HG03439 (cell line): ENCODE measurements at regions not wholly inside any gene's neighbourhood (a gene's known extent, or its start where the extent isn't known, plus 50 kb on each side); places are given as distances from the start of the nearest gene placed in this dataset.
A peak's percentile ranks its signal among the peaks of the same experiment; 100 is the strongest.

Experiments used
- ATAC-seq: cut with Tn5 transposase; IDR thresholded peaks from one replicate; pipeline ENCODE4 v1.9.1; 2021; ENCODE audit warnings: mild to moderate bottlenecking, moderate library complexity; ENCODE audit not compliant: unreplicated experiment

DNA sequence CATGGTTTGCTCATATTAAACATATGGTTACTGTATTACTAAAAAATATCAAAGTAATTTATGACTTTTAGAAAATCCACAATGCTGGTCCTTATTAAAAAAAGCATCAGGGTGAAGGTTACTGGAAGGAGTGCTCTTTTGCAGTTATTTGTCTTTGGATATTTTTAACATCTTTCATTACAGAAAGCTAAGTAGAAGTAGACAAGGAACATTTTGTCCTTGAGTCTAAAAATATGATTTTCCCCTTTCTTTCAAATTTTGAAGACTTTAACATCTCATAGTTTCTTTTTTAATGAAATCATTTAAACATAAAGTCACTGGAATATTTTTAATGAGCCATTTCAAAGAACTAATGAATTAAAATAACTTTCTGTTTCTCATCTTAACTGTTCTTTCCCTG, 110.1 kb upstream of the TNS3 start:
- no peak for ATAC-seq

- ATAC-seq: no peak
Measured at GRCh38 chr7:47690902-47691558, 109.1 kb upstream of the TNS3 start.

- no peak for ATAC-seq
Measured at GRCh38 chr7:47689558-47689957, 107.6 kb upstream of the TNS3 start.

- no peak for ATAC-seq
Measured at GRCh38 chr7:47688311-47689100, 106.6 kb upstream of the TNS3 start.

- ATAC-seq: no peak
Measured at GRCh38 chr7:47685712-47686376, 103.9 kb upstream of the TNS3 start.

GRCh38 chr7:47685151-47685550, 103.2 kb upstream of the TNS3 start:
- ATAC-seq: no peak

- ATAC-seq: no peak
Measured at GRCh38 chr7:47684728-47685127, 102.8 kb upstream of the TNS3 start.

DNA sequence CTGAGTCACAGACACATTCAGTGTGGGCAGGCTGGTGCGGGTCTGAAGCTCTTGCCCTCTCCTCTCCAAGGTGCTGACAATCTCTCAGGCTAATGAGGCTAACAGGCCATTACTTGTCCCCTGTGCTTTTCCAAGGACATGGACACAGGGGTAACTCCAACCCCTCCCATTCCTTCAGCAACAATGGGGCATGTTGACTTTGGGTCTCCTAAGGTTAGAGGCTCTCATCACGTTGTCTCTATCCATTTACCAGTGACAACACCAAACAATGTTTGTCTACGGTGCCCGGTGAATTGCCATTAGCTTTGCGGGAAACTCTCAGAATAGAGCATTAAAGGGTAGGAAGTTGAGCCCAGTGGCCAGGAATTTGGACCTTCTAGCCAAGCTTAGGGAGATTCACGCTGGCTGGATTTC, 101.6 kb upstream of the TNS3 start:
- no peak for ATAC-seq

GRCh38 chr7:47682874-47683273, 101.0 kb upstream of the TNS3 start:
- ATAC-seq: no peak

- ATAC-seq: no peak
Measured at GRCh38 chr7:47681249-47681810, 99.4 kb upstream of the TNS3 start.

- no peak for ATAC-seq
Measured at GRCh38 chr7:47678641-47679380, 96.9 kb upstream of the TNS3 start.

DNA sequence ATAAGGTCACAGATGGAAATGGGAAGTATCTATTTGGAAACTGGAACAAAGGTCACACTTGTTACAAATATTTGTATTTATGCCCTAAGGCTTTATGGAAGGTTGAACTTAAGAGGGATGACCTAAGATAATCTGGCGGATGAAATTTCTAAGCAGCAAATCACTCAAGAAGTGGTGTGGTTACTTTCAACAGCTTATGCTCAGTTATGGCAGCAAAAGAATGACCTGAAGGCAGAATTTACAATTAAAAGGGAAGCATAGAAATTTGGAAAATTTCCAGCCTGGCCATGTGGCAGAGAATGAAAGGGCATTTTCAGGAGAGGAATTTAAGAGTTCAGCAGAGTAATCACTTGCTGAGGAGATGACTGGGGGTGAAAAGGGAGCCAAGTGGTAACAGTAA, 95.8 kb upstream of the TNS3 start:
- ATAC-seq: no peak

- ATAC-seq: no peak
Measured at GRCh38 chr7:47677093-47677492, 95.2 kb upstream of the TNS3 start.

DNA sequence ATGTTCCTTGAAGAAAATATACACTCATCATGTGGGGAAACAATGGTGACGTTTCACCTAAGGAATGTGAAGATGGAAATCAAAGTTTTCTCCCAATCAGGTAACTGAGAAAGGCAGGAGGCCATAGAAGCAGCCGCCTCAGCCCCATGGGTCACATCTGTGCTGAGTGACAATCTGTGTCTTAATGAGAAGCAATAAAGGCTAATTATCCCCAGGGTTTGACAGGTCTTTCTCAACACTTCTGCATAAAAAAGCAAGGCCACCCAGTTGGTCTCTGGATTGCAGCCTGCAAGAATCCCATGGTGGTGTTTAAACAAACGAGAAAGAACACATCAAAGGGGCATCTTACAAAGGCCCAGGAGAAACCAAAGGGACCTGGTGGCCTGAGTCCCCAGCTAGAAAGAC, 91.1 kb upstream of the TNS3 start:
- ATAC-seq: no peak

- no peak for ATAC-seq
Measured at GRCh38 chr7:47672271-47672791, 90.4 kb upstream of the TNS3 start.

- ATAC-seq: no peak
Measured at GRCh38 chr7:47671358-47671757, 89.4 kb upstream of the TNS3 start.

GRCh38 chr7:47670729-47671128, 88.8 kb upstream of the TNS3 start:
- peak; percentile 85 for ATAC-seq

DNA sequence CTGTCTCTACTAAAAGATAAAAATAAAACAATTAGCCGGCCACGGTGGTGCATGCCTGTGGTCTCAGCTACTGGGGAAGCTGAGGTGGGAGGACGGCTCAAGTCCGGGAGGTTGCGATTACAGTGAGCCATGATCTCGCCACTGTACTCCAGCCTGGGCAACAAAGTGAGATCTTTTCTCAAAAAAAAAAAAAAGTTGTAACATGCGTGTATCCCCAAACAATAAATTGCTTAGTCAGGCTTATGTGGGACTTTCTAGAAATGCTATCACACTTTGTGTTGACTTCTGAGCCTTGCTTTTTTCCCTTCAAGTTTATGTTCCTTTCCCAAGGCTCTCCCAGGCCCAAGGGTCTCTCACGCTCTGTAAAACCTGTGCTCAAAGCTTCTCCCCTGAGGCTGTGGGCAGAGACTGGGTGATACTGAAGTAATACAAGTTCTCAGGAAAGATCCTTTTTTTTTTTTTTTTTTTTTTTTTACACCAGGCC, 88.0 kb upstream of the TNS3 start:
- no peak for ATAC-seq

- peak; percentile 86 for ATAC-seq
Measured at GRCh38 chr7:47669178-47669891, 87.4 kb upstream of the TNS3 start.
